Colonic mucosa (tissue), 4 donors: ENCODE measurements at regions not wholly inside any gene's neighbourhood (a gene's known extent, or its start where the extent isn't known, plus 50 kb on each side); places are given as distances from the start of the nearest gene placed in this dataset.
A peak's percentile ranks its signal among the peaks of the same experiment; 100 is the strongest.

Experiments
- DNase-seq: peaks from one replicate; pipeline ENCODE4 v3.0.0-alpha.2; 2020
- H3K27ac ChIP-seq: fragments of 200-600 bp; one replicate; pipeline ENCODE4 v1.8.0; 2021
- H3K27me3 ChIP-seq: fragments of 200-600 bp; one replicate; pipeline ENCODE4 v1.8.0; 2021
- H3K36me3 ChIP-seq: fragments of 200-600 bp; one replicate; pipeline ENCODE4 v1.8.0; 2021
- H3K4me1 ChIP-seq: fragments of 200-600 bp; one replicate; pipeline ENCODE4 v1.8.0; 2021; ENCODE audit warnings: mild to moderate bottlenecking
- H3K4me3 ChIP-seq: fragments of 200-600 bp; one replicate; pipeline ENCODE4 v1.8.0; 2021
- H3K9ac ChIP-seq, 2 donors: one replicate each; pipeline ENCODE4 v1.7.0; 2013; ENCODE audit warnings: control low read depth in 2 of 2, low read depth in 2 of 2, low read length in 2 of 2
- H3K9me3 ChIP-seq: fragments of 200-600 bp; one replicate; pipeline ENCODE4 v1.8.0; 2021
- CTCF ChIP-seq: fragments of 200-600 bp; IDR thresholded peaks from one replicate; pipeline ENCODE4 v1.8.0; 2022; ENCODE audit warnings: antibody characterized with exemption, mild to moderate bottlenecking
- intact Hi-C: fragments of 100-400 bp; cut with DNase I; formaldehyde crosslinking; loops from one replicate; pipeline ENCODE4 v1.14.1; 2022
- donor health status: healthy.
- donor health status: DM: no; HTN: no; CAD: no.
- donor health status: DM: no; HTN: no; CAD: no.

GRCh38 chr2:8627692-8628085 is 54.2 kb upstream of the ID2 start:
- Histone ChIP-seq H3K4me3 (peak overlapping the region; percentile 15), H3K9me3 (no peaks in the 10 kb centered on the region), H3K9ac (peak overlapping the region; percentile 51 to 93), H3K36me3 (no peaks in the 10 kb centered on the region), H3K27me3 (no peaks in the 10 kb centered on the region), H3K4me1 (peaks cover 7% of the 10 kb centered on the region), H3K27ac (peak overlapping the region; percentile 89)
- intact Hi-C loops, result loop anchor here (5.0 kb wide), 1 partner anchor 55 kb away; the partner anchor contains the start of gene ID2
- TF ChIP-seq CTCF, result peak; percentile 23
- DNase-seq, result peak; percentile 93

GRCh38 chr2:8628179-8628865 is 53.5 kb upstream of the ID2 start:
- DNase-seq, result peak; percentile 53
- Histone ChIP-seq H3K9ac (peak overlapping the region in 1 of 2 donors; percentile 93), H3K36me3 (no peaks in the 10 kb centered on the region), H3K9me3 (no peaks in the 10 kb centered on the region), H3K4me3 (no peak overlapping the region), H3K4me1 (peaks cover 7% of the 10 kb centered on the region), H3K27ac (peak overlapping the region; percentile 37), H3K27me3 (no peaks in the 10 kb centered on the region)
- intact Hi-C loops, result loop anchor here (5.0 kb wide), 1 partner anchor 54 kb away; the partner anchor contains the start of gene ID2
- no peak for TF ChIP-seq CTCF

DNA sequence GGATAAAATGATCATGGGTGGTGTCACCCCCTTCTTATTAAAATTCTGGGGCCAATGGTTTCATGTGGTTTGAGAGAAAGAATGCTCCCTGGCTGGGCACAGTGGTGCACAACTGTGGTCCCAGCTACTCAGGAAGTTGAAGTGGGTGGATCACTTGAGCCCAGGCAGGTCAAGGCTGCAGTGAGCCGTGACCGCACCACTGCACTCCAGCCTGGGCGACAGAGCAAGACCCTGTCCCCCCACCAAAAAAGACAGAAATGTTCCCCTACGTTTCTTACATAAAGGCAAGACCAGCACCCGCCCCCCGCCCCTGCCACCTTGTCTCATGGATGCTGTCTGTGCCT is 53.0 kb upstream of the ID2 start:
- TF ChIP-seq CTCF, result no peak
- no peak overlapping the region for H3K4me3 ChIP-seq
- intact Hi-C loops, result loop anchor here (5.0 kb wide), 1 partner anchor 53 kb away; the partner anchor contains the start of gene ID2
- no peaks in the 10 kb centered on the region for H3K9me3 ChIP-seq
- peaks cover 7% of the 10 kb centered on the region for H3K4me1 ChIP-seq
- no peaks in the 10 kb centered on the region for H3K36me3 ChIP-seq
- no peak for DNase-seq
- no peak overlapping the region for H3K9ac ChIP-seq
- H3K27ac ChIP-seq, result no peak overlapping the region
- no peaks in the 10 kb centered on the region for H3K27me3 ChIP-seq

DNA sequence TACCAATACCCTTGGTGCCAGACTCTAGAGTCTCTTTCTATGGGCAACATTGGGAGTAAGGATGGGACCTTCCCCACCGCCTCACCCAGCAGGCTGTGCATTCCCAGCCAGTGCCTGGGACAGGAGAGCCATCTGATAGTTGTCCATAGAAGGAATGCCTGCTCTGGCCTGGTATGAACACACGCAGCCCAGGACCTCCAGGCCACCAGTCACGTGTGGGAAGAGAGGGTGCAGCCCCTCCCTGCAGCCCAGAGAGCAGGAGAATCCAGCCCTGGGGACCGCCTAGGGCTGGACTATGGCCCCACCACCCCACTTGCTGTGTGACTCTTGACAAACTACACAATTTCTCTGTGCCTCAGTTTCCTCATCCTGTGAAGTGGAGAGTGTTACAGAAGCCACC is 52.5 kb upstream of the ID2 start:
- no peak for DNase-seq
- Histone ChIP-seq H3K27me3 (no peaks in the 10 kb centered on the region), H3K27ac (no peak overlapping the region), H3K9me3 (no peaks in the 10 kb centered on the region), H3K9ac (no peak overlapping the region), H3K4me1 (peaks cover 7% of the 10 kb centered on the region), H3K36me3 (no peaks in the 10 kb centered on the region), H3K4me3 (no peak overlapping the region)
- no peak for TF ChIP-seq CTCF
- intact Hi-C loops, result loop anchor here (5.0 kb wide), 1 partner anchor 53 kb away; the partner anchor contains the start of gene ID2

- Histone ChIP-seq H3K9ac (no peak overlapping the region), H3K36me3 (no peaks in the 10 kb centered on the region), H3K4me1 (peaks cover 2% of the 10 kb centered on the region), H3K27me3 (no peaks in the 10 kb centered on the region), H3K27ac (no peak overlapping the region), H3K4me3 (no peak overlapping the region), H3K9me3 (no peaks in the 10 kb centered on the region)
- intact Hi-C loops, result loop anchor here (5.0 kb wide), 1 partner anchor 41 kb away; no protein-coding TSS in a partner anchor
- no peak for DNase-seq
- no peak for TF ChIP-seq CTCF
Measured at GRCh38 chr2:8630676-8631464, 51.0 kb upstream of the ID2 start.
